ENCODE measurements at regions not wholly inside any gene's neighbourhood (a gene's known extent, or its start where the extent isn't known, plus 50 kb on each side); places are given as distances from the start of the nearest gene placed in this dataset.
"Not testable (repeated sequence)": the region's sequence is repeated elsewhere in the genome, so short reads cannot be mapped to it uniquely, and the experiment has no call there.

DNA sequence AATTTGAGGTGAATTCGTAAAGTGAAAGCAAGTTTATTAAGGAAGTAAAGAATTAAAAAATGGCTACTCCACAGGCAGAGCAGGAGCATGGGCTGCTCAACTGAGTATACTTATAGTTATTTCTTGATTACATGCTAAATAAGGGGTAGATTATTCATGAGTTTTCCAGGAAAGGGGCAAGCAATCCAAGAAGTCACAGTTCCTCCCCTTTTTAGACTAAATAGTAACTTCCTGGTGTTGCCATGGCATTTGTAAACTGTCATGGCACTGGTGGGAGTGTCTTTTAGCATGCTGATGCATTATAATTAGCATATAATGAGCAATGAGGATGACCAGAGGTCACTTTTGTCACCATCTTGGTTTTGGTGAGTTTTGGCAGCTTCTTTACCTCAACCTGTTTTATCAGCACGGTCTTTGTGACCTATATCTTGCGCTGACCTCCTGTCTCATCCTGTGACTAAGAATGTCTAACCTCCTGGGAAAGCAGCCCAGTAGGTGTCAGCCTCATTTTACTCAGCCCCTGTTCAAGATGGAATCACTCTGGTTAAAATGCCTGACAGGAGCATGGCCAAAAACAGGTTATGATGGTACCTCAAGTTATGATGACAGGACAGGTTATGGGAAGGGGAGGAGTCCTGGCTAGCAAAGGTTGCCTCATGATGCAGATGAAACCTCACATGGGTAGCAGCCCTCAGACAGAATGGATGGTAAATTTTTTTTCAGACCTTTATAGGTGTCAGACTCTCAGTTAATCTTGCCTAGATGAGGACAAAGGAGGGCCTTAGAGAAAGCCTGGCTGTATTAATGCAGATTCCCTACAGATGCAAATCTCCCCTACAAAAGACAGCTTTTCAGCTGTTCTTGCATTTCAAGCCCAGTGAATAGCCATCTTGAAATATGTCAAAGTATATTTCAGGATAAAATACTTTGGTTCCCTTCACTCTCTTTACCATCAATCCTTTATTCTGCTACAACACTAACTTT lies 49.7 kb downstream of the SIPA1L2 start:
- DNase-seq: no peak

- DNase-seq: no peak
These were observed 50.5 kb downstream of the SIPA1L2 start for GRCh38 chr1:232579466-232579865.

DNA sequence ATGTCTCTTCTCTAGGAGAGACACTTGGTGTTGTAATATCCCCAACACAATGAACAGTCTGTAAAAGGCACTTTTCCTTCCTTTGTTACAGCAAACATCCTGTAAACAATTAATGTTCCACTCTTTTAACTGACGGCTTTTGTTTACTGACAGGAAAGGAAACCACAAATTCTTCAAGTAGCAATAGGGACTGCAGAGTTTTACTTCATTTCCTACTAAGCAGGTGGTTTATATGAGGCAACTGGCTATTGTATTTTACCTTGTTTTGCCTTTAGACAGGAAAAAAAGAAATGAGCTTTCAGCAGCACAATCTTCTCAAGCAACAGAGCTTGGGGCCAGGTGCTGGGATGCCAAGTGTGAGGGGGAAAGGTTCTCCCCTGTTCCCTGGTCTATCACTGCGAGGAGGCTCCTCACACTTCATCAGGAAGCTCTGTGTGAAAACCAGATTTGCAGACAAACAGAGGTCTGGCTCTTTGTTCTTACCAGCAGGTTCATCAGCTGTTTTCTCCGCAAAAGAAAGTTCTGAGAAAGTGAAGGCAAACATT lies 51.2 kb downstream of the SIPA1L2 start:
- no peak for DNase-seq

DNA sequence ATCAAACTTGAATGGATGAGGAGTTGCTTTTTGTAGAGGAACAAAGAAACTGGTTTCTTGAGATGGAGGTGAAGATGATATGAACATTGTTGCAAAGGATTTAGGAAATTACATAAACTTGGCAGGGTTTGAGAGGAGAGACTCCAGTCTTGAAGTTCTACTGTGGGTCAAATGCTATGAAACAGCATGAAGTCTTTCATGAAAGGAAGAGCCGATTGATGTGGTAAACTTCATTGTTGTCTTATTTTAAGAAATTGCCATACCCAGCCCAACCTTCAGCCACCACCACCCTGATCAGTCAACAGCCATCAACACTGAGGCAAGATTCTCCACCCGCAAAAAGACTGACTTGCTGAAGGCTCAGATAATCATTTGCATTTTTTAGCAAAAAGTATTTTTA lies 52.2 kb downstream of the SIPA1L2 start:
- no peak for DNase-seq

DNA sequence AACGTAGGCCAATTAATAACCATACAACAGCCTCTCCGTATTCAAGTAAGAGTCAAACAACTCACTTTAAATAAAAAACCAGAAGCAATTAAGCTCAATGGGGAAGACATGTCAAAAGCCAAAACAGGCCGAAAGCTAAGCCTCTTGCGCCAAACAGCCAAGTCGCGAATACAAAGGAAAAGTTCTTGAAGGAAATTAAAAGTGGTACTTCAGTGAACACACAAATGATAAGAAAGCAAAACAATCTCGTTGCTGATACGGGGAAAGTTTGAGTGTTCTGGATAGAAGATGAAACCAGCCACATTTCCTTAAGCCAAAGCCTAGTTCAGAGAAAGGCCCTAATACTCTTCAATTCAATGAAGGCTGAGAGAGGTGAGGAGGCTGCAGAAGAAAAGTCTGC lies 53.4 kb downstream of the SIPA1L2 start:
- DNase-seq: no peak

DNA sequence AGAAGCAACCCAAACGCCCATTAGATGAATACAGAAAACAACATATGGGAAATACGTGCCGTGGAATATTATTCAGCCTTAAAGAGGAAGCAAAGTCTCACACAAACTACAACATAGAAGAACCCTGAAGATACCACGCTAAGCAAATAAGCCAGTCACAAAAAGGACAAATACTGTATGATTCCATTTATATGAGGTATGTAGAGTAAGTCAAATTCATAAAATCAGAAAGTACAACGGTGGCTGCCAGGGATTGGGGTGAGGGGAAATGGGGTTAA lies 54.2 kb downstream of the SIPA1L2 start:
- DNase-seq: no peak

DNA sequence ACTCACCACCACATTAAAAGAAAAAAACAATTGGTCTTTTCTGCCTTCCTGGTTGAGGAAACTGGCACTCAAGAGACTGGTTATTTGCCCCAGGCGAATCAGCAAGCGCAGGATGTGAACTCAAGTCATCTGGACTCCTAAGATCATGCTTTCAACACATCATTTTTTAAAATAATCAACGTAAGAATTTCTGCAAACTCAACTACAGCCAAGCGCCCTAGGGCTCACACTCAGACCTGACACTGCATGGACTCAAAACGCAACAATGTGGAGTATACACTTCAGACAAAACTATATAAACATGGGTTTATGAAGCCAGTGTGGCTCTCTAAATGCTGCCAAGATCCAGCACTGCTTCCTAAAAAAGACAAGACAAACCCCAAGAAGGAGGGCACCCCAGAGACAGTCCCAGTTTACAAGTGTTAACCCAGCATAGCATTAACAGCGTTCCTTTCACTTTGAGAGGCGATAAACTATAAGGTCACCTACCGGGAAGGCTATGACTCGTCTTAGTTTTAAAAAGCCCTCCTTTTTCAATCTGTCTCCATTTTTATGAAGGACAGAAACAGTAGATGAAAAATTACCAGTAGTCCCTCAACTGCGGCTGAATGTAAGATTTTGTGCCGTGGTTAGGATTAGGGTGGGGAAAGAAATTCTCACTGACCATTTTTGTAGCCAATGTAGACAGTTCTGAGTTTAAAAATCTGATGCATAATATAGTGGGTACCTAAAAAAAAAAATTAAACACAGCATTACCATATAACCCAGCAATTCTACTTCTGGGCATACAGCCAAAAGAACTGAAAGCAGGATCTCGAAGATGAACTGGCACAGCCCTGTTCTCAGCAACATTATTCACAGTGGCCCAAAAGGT lies 54.8 kb downstream of the SIPA1L2 start:
- DNase-seq: no peak

- DNase-seq: no peak
These were observed 55.9 kb downstream of the SIPA1L2 start for GRCh38 chr1:232574077-232574476.

DNA sequence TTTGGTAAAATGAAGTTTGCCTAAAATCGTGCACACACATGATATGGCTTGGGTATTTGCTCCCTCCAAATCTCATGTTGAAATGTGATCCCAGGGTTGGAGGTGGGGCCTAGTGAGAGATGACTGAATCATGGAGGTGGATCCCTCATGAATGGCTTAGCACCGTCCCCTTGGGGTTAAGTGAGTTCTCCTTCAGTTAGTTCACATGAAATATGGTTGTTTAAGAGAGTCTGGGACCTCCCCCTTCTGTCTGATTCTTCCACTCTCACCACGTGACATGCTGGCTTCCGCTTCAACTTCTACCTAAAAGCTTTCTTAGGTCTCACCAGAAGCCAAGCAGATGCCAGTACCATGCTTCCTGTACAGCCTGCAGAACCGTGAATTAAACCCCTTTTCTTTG lies 58.4 kb downstream of the SIPA1L2 start:
- peak; percentile 58 for DNase-seq

- no peak for DNase-seq
These were observed 59.9 kb downstream of the SIPA1L2 start for GRCh38 chr1:232570007-232570406.

- DNase-seq: not testable (repeated sequence)
These were observed 60.4 kb downstream of the SIPA1L2 start for GRCh38 chr1:232569554-232569921.

DNA sequence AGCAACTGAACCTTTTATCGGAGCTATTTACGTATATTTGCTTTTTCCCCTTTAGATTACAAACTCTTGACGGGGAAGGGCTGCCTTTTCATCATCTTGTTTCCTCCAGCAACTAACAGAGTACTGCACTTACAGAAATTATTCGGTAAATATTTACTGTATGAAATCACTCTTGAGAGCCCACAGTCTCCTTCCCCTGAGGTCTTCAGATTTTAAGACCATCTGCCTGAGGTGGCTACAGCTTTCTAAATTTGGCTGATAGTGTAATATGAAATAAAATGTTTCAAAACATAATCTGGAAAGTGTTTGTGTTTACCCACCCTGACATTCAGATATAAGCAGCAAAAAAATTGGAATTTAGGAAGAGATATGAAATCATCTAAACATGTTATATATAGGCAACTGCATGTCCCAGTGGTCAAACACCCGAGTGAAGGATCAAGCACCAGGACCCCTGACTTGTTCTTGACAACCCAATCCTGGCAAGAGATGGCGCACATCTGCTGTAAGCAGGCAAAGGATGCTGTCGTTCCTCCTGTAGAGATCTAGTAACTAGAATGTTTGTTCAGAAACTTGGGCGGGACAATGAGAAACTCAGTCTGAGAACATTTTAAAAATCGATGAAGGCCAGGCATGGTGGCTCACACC lies 60.9 kb downstream of the SIPA1L2 start:
- DNase-seq: no peak

DNA sequence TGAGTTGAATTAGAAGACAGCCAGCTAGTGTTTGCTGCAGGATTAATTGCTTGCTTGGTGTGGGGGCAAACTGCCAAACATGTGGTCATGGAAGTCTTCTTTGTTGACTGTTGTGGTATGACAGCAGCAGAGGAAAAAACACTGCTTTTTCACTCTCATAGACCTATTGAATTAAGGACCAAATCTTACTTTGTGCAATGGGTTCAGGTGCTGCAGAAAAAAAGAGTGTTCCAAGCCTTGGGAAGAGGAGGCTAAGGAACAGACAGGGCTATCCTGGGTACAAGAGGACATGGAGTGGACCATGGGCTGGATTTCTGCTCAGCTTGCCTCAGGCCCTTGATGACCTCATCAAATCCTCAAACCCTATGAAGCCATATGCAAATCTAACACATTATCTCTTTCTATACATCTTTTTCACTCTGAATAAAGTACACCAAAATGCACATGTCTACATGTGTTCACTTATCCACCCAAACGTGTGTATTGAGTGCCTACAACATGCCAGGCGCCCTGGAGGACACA lies 61.5 kb downstream of the SIPA1L2 start:
- peak; percentile 27 for DNase-seq

DNA sequence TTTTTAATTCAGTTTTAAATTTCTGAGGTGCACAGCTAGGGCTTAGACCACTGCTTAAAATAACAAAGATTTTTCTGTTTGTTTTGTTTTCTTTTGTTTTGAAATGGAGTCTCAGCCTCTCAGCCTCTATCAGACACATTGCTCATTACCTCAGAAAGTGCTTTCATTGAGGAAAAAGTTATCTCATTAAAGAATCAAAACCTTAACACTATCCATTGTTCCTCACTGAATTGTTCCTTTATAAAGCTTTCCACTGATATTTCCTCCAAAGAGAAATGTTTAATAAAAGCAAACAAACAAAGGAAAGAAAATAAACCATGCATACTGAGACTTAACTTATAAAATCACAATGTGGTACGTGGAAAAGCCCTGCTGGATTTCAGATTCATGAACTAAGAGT lies 63.8 kb downstream of the SIPA1L2 start:
- DNase-seq: no peak

DNA sequence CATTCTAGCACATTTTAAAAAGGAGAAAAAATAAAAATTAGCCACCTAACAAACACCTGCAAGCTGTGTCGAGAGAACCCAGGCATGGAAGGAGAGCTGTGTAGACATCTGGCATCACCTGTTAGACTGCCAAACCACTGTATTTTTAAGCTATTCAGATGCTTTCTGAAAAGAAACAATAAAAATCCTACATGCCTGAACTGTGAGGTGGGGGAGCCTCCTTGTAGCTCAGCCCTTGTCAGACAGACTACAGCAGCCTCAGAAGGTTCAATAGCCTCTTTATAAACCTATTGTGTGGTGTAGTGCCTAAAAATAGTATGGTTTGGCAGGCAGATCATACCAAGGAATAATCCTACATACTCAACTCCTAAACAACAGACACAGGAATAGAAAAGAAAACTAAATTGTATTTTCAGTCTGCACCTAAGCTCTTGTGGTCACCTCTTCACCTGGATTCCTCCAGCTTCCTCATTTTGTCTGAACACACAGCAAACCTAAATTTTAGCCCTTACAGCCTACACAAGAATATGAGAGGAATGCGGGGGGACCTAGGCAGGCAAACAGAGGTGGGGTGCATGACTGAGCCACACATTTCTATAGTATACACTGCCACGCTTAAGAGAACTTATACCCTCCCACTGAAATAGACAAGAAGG lies 67.0 kb downstream of the SIPA1L2 start:
- DNase-seq: no peak

- DNase-seq: no peak
These were observed 68.6 kb downstream of the SIPA1L2 start for GRCh38 chr1:232561381-232561780.

DNA sequence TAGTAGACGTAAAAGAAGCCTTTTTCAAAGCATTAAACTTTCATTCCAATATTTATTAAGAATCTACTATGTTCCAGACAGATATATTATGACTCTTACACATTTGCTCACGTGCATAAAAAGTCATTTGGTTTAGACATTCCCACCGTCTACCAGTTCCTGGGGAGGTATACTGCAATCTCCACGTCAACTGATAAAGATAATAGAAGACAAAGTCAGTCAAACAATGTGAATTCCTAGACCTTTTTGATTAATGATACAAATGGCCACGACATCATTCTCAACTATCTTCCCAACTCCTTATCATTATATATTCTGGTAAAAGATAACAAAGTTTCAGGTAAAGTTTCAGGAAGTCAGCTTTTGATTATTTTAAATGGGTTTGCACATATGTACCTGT lies 69.0 kb downstream of the SIPA1L2 start:
- DNase-seq: no peak

GRCh38 chr1:232558954-232559353 lies 71.0 kb downstream of the SIPA1L2 start:
- DNase-seq: no peak

DNA sequence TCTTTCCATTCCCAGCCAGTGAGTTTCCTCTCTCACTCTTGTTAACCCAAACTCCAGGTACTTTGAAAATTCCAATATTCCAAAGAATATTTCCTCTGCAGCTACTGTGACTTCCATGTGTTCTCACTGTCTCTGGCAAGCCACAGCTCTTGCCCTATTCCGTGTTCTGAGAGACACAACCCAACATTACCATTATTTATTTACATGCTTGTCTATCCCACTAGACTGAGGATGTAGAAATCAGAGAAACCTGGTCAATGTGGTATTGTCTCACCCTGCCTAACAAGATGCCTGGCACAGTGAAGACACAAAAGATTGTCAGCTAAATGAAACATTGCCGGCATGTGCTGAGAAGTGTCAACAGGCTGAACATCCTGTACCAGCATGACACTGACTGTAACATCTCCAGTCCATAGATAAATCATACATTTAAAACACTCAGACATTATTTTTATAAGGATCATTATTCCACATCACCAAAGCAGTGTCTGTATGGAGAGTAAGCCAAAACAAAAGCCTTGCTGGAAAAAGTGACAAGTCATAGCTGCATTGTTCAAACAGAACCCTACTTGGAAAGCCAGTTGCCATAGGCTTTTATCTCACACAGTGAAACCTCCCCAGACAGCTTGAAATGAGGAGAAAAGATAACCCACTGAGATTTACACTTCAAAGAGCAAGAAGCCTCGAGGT lies 72.3 kb downstream of the SIPA1L2 start:
- DNase-seq: no peak

- DNase-seq: no peak
These were observed 72.8 kb downstream of the SIPA1L2 start for GRCh38 chr1:232557096-232557495.

DNA sequence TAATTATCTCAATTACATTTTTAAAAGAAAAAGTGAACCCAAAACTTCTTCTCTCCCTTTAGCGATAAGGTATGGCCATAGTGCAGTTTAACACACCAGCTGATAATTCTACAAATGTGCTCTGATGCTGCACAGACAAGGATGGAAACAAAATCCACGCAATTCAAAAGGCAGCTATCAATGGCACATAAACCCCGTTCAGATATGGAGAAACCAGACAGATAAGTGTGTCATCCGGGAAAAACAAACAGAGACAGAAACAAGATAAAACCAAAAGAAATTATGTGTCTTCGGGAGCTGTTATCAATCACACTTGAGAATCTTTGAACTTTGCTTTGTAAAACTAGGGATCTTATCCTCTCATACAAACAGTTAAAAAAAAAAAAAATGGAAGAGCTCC lies 73.6 kb downstream of the SIPA1L2 start:
- no peak for DNase-seq

Data from fibroblast of skin of right biceps (primary cell).